Left renal cortex interstitium (tissue), 4 donors: ENCODE measurements at regions not wholly inside any gene's neighbourhood (a gene's known extent, or its start where the extent isn't known, plus 50 kb on each side); places are given as distances from the start of the nearest gene placed in this dataset.
A peak's percentile ranks its signal among the peaks of the same experiment; 100 is the strongest.

Experiments
- DNase-seq, 4 donors: peaks; one replicate each; pipeline ENCODE4 v3.0.0-alpha.2; 2013; ENCODE audit warnings: low read depth in 4 of 4, low spot score in 2 of 4, missing footprints in 1 of 4

GRCh38 chr4:3343358-3343757 lies 50.5 kb downstream of the RGS12 start:
- no peak for DNase-seq

GRCh38 chr4:3344104-3344503 lies 51.3 kb downstream of the RGS12 start:
- no peak for DNase-seq

GRCh38 chr4:3344596-3344995 lies 51.8 kb downstream of the RGS12 start:
- DNase-seq: no peak

GRCh38 chr4:3345384-3345783 lies 52.6 kb downstream of the RGS12 start:
- DNase-seq: no peak

- peak in 2 of 4 donors; percentile 45 to 68 for DNase-seq
These were observed 53.3 kb downstream of the RGS12 start for GRCh38 chr4:3346146-3346545.

- DNase-seq: no peak
These were observed 55.0 kb downstream of the RGS12 start for GRCh38 chr4:3347871-3348270.

GRCh38 chr4:3348621-3349020 lies 55.8 kb downstream of the RGS12 start:
- no peak for DNase-seq

GRCh38 chr4:3349116-3349515 lies 56.3 kb downstream of the RGS12 start:
- no peak for DNase-seq

- DNase-seq: no peak
These were observed 59.2 kb downstream of the RGS12 start for GRCh38 chr4:3351997-3352396.

GRCh38 chr4:3352505-3352904 lies 59.7 kb downstream of the RGS12 start:
- DNase-seq: no peak

GRCh38 chr4:3352941-3353594 lies 60.2 kb downstream of the RGS12 start:
- DNase-seq: no peak

GRCh38 chr4:3353752-3354454 lies 61.1 kb downstream of the RGS12 start:
- DNase-seq: no peak

- no peak for DNase-seq
These were observed 61.6 kb downstream of the RGS12 start for GRCh38 chr4:3354455-3354811.

GRCh38 chr4:3355266-3355748 lies 62.5 kb downstream of the RGS12 start:
- no peak for DNase-seq

- DNase-seq: no peak
These were observed 65.8 kb downstream of the RGS12 start for GRCh38 chr4:3358656-3359055.

- no peak for DNase-seq
These were observed 68.0 kb downstream of the RGS12 start for GRCh38 chr4:3360777-3361176.

- DNase-seq: no peak
These were observed 68.6 kb downstream of the RGS12 start for GRCh38 chr4:3361406-3361805.

GRCh38 chr4:3361896-3362295 lies 69.1 kb downstream of the RGS12 start:
- no peak for DNase-seq

- no peak for DNase-seq
These were observed 69.8 kb downstream of the RGS12 start for GRCh38 chr4:3362431-3363287.

GRCh38 chr4:3363411-3364141 lies 70.8 kb downstream of the RGS12 start:
- DNase-seq: no peak

GRCh38 chr4:3364199-3364598 lies 71.4 kb downstream of the RGS12 start:
- DNase-seq: no peak
